GM12878 (cell line): ENCODE measurements at regions not wholly inside any gene's neighbourhood (a gene's known extent, or its start where the extent isn't known, plus 50 kb on each side); places are given as distances from the start of the nearest gene placed in this dataset.

Experiments used
- ATAC-seq: fragments of 200-7000 bp; cut with Tn5 transposase; 3 replicates; pipeline ENCODE4 v1.9.1; 2020; ENCODE audit warnings: mild to moderate bottlenecking, moderate library complexity
- BruUV-seq: library from RNA; stranded (reverse); fragments of 400-500 nt; replicated peaks from 2 replicates; lab custom pipeline; 2021; lab: Mats Ljungman, UMichigan
- CTCF ChIA-PET: fragments of 300-600 bp; sonication (Branson Sonifier 250); formaldehyde crosslinking; extraction: SDS; loops from one replicate; lab custom pipeline; 2021; ENCODE audit warnings: inconsistent platforms; lab: Yijun Ruan, JAX
- POLR2A ChIA-PET: fragments of 350-600 bp; formaldehyde crosslinking; extraction: SDS; loops from one replicate; lab custom pipeline; 2021; ENCODE audit warnings: inconsistent platforms; lab: Charles Lee
- RAD21 ChIA-PET: fragments of 300-600 bp; sonication (Branson Sonifier 250); formaldehyde crosslinking; loops from one replicate; lab custom pipeline; 2023; ENCODE audit warnings: antibody characterized with exemption; ENCODE audit not compliant: unreplicated experiment; lab: Charles Lee
- SMC1A ChIA-PET: fragments of 300-600 bp; sonication (Branson Sonifier 250); formaldehyde crosslinking; loops from one replicate; lab custom pipeline; 2023; ENCODE audit not compliant: unreplicated experiment, uncharacterized antibody; lab: Charles Lee
- DNase-seq: peaks from one replicate; pipeline ENCODE4 v3.0.0-alpha.2; 2011; ENCODE audit warnings: low read depth, low spot score
- FAIRE-seq: peaks from 3 replicates; lab custom pipeline; 2011; peaks lifted over from hg19 to GRCh38; lab: Jason Lieb, UNC
- H2AFZ ChIP-seq: 2 replicates; pipeline ENCODE4 v1.6.0; 2011; ENCODE audit warnings: low read depth, low read length, control low read depth; ENCODE audit not compliant: control insufficient read depth
- H3K27ac ChIP-seq: 2 replicates; pipeline ENCODE4 v1.5.1; 2011; ENCODE audit warnings: control low read depth; ENCODE audit not compliant: control insufficient read depth, insufficient read depth
- H3K27me3 ChIP-seq, 2 experiments: replicated peaks in 1 of 2; 2 replicates each; pipeline versions ENCODE4 v1.6.0 to v1.6.1; 2011; ENCODE audit warnings: low read length in 1 of 2; ENCODE audit not compliant: control insufficient read depth in 2 of 2, insufficient read depth in 2 of 2
- H3K36me3 ChIP-seq, 2 experiments: 2 replicates each; pipeline ENCODE4 v1.5.1; 2011; ENCODE audit warnings: low read length in 1 of 2; ENCODE audit not compliant: control insufficient read depth in 2 of 2, insufficient read depth in 2 of 2
- H3K4me1 ChIP-seq: 2 replicates; pipeline ENCODE4 v1.6.1; 2011; ENCODE audit warnings: mild to moderate bottlenecking, low read length, moderate library complexity, mixed read lengths; ENCODE audit not compliant: control insufficient read depth, insufficient read depth
- H3K4me2 ChIP-seq: 2 replicates; pipeline ENCODE4 v1.6.0; 2011; ENCODE audit warnings: control low read depth; ENCODE audit not compliant: control insufficient read depth, insufficient read depth
- H3K4me3 ChIP-seq: fragments of 200-600 bp; sonication (generic); 2 replicates; pipeline ENCODE4 v1.5.1; 2016
- H3K79me2 ChIP-seq: 2 replicates; pipeline ENCODE4 v1.6.0; 2011; ENCODE audit warnings: low read length; ENCODE audit not compliant: control insufficient read depth, insufficient read depth
- H3K9ac ChIP-seq: 2 replicates; pipeline ENCODE4 v1.8.0; 2011; ENCODE audit warnings: low read length, control low read depth, mixed read lengths; ENCODE audit not compliant: control insufficient read depth, insufficient read depth
- H3K9me3 ChIP-seq: replicated peaks from 3 replicates; pipeline ENCODE4 v1.5.1; 2011; ENCODE audit warnings: mild to moderate bottlenecking, low read length; ENCODE audit not compliant: control insufficient read depth, insufficient read depth
- H4K20me1 ChIP-seq: 2 replicates; pipeline ENCODE4 v1.6.0; 2011; ENCODE audit not compliant: control insufficient read depth, insufficient read depth
- ATF7 ChIP-seq: fragments of 450-650 bp; IDR thresholded peaks from 2 replicates; pipeline ENCODE4 v1.6.1; 2016; ENCODE audit warnings: low read depth, mild to moderate bottlenecking
- EGR1 ChIP-seq, 2 experiments: IDR thresholded peaks; 1 replicate in 1 of 2; 2 replicates in 1 of 2; pipeline ENCODE4 v1.6.1; 2011 to 2012; ENCODE audit warnings: low read depth in 2 of 2, low read length in 2 of 2, borderline replicate concordance in 1 of 2, mild to moderate bottlenecking in 1 of 2, moderate library complexity in 1 of 2
- ESRRA ChIP-seq: IDR thresholded peaks from 2 replicates; pipeline ENCODE4 v1.6.1; 2012; ENCODE audit warnings: mild to moderate bottlenecking, low read length, improper control_type of control experiment
- MEF2A ChIP-seq: IDR thresholded peaks from 2 replicates; pipeline ENCODE4 v1.6.1; 2011; ENCODE audit warnings: low read depth, mild to moderate bottlenecking, low read length, moderate library complexity; ENCODE audit not compliant: insufficient read depth
- SKIL ChIP-seq: fragments of 450-650 bp; IDR thresholded peaks from 2 replicates; pipeline ENCODE4 v1.6.1; 2017; ENCODE audit warnings: mild to moderate bottlenecking, low read depth, inconsistent platforms; ENCODE audit not compliant: poor library complexity, severe bottlenecking
- TARDBP ChIP-seq: IDR thresholded peaks from 2 replicates; pipeline ENCODE4 v1.6.1; 2016; ENCODE audit warnings: borderline replicate concordance
- WGBS: methylation state at CpG from one replicate; pipeline ENCODE4 v1.1.6; 2016; ENCODE audit warnings: low lambda C conversion rate; ENCODE audit not compliant: insufficient replicate concordance, insufficient coverage; ENCODE audit errors: missing lambda C conversion rate; 5-methylcytosine and 5-hydroxymethylcytosine counted together
- in situ Hi-C: fragments of 300-500 bp; cut with MboI; formaldehyde crosslinking; loops from 9 replicates; pipeline ENCODE4 v1.14.3; 2018; ENCODE audit warnings: mixed read lengths
- intact Hi-C: fragments of 100-400 bp; cut with micrococcal nuclease; formaldehyde crosslinking; loops from one replicate; pipeline ENCODE4 v1.14.2; 2022; ENCODE audit not compliant: unreplicated experiment
- TF ChIP-seq, protein P1 (sequence below): IDR thresholded peaks from 2 replicates; pipeline ENCODE4 v1.6.1; 2012; ENCODE audit warnings: low read depth, low read length, improper control_type of control experiment
- TF ChIP-seq, protein P2 (sequence below): IDR thresholded peaks from 2 replicates; pipeline ENCODE4 v1.6.1; 2012; ENCODE audit warnings: low read length, inconsistent platforms

- TF ChIP-seq SKIL (no peak), ATF7 (no peak), MEF2A (no peak), ESRRA (no peak)
- TF ChIP-seq, protein P1, sequence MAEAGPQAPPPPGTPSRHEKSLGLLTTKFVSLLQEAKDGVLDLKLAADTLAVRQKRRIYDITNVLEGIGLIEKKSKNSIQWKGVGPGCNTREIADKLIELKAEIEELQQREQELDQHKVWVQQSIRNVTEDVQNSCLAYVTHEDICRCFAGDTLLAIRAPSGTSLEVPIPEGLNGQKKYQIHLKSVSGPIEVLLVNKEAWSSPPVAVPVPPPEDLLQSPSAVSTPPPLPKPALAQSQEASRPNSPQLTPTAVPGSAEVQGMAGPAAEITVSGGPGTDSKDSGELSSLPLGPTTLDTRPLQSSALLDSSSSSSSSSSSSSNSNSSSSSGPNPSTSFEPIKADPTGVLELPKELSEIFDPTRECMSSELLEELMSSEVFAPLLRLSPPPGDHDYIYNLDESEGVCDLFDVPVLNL: no peak
- TF ChIP-seq, all 136 proteins: peak for 0
Observed at GRCh38 chr2:177114712-177115111, 97.9 kb upstream of the HNRNPA3 start (continued).

GRCh38 chr2:177117755-177118154 lies 94.8 kb upstream of the HNRNPA3 start:
- H4K20me1 ChIP-seq: no peaks in the 10 kb centered on the region
- ATAC-seq: no peak
- 57% methylated on average over 3 of the region's 3 CpGs for WGBS
- H3K27ac ChIP-seq: no peak overlapping the region
- SMC1A ChIA-PET: no interaction called here
- H3K9ac ChIP-seq: no peak overlapping the region
- no peaks in the 10 kb centered on the region for H3K79me2 ChIP-seq
- H3K4me2 ChIP-seq: no peak overlapping the region
- CTCF ChIA-PET: no interaction called here
- no peak overlapping the region for H3K4me3 ChIP-seq
- FAIRE-seq: no peak
- no peaks in the 10 kb centered on the region; a peak in 1 of 4 replicates for H3K27me3 ChIP-seq
- in situ Hi-C loops (no loop called here), intact Hi-C loops (no loop called here)
- H3K36me3 ChIP-seq: no peaks in the 10 kb centered on the region
- no peaks in the 10 kb centered on the region for H3K9me3 ChIP-seq
- BruUV-seq: no TSS peak
- no peak overlapping the region for H2AFZ ChIP-seq
- no peak for DNase-seq
- RAD21 ChIA-PET: interaction anchor here (0.6 kb wide), 1 partner anchor 145 kb away, joined by 3 read pairs; no protein-coding TSS in a partner anchor
- POLR2A ChIA-PET: no interaction called here
- no peak for TF ChIP-seq TARDBP
- TF ChIP-seq, protein P2, sequence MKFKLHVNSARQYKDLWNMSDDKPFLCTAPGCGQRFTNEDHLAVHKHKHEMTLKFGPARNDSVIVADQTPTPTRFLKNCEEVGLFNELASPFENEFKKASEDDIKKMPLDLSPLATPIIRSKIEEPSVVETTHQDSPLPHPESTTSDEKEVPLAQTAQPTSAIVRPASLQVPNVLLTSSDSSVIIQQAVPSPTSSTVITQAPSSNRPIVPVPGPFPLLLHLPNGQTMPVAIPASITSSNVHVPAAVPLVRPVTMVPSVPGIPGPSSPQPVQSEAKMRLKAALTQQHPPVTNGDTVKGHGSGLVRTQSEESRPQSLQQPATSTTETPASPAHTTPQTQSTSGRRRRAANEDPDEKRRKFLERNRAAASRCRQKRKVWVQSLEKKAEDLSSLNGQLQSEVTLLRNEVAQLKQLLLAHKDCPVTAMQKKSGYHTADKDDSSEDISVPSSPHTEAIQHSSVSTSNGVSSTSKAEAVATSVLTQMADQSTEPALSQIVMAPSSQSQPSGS: no peak
- no peak for TF ChIP-seq EGR1 (IDR thresholded peaks at IDR 0.05; ENCODE audit: borderline replicate concordance in 1 of 2, low read depth in 2 of 2, low read length in 2 of 2)
- H3K4me1 ChIP-seq: no peaks in the 10 kb centered on the region
